Inflammatory macrophage treated with lipopolysaccharide for 1 hour (primary cell): ENCODE measurements at regions not wholly inside any gene's neighbourhood (a gene's known extent, or its start where the extent isn't known, plus 50 kb on each side); places are given as distances from the start of the nearest gene placed in this dataset.

Experiments
- DNase-seq, 2 donors: peaks; one replicate each; pipeline ENCODE4 v3.0.0-alpha.2; 2020 to 2022

GRCh38 chr9:109953300-109953699 lies 173.3 kb downstream of the PALM2AKAP2 start:
- DNase-seq = no peak

- peak in 1 of 2 donors; percentile 23 for DNase-seq
Observed at GRCh38 chr9:109953813-109954497, 174.0 kb downstream of the PALM2AKAP2 start.

- no peak for DNase-seq
Observed at GRCh38 chr9:109956717-109957440, 176.9 kb downstream of the PALM2AKAP2 start.

DNA sequence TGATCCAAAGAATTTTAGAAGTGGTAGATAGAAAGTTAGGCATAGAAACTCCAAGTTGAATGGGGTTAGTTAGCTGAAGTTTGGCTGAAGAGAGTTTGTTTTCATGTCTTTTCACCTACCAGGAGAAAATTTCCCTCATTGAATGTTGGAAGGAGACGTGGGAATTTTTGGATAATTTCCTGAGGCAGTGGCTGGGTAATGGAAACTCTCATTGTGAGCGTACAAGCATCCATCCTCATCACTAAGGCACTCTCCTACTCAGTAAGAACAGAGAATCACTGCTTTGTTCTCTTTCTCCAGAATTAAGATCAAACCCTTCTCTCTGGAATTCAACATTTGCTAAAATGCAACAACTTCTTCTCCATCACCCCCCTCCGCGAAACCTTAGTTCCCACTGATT lies 179.7 kb downstream of the PALM2AKAP2 start:
- no peak for DNase-seq

GRCh38 chr9:109961626-109962025 lies 181.6 kb downstream of the PALM2AKAP2 start:
- DNase-seq = no peak

DNA sequence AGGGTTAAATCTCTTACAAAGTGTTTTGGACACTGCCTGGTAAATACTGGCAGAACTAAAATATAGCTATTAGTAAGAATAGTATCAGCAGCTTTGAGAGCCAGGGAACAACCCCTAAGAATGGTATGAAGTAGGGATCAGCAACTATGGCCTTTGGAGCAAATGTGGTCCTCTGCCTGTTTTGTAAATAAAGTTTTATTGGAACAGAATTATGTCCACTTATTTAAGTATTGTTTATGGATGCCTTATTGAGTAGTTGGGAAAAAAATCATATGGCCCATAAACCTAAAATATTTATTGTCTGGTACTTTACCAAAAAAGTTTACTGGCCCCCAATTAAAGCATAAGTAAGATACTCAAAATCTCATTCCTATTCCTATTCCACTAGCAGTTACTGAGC lies 182.2 kb downstream of the PALM2AKAP2 start:
- no peak for DNase-seq

DNA sequence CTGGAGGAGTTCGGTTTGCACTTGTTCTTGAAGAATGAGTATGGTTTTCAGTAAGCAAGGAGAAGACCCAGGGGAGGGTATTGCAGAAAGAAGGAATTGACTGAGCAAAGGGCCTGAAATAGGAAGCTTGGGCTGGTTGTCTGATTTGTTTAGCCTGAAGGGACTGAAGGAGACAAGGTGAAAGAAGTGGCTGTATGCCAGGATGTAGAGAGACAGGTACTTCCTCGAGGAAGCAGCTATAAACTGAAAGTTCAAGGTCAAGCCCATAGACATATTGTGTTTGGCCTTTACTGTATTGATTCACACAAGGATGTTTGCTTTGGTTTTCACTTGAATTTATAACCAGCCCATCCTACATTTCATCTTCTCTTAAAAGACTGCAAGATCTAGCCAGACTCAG lies 183.1 kb downstream of the PALM2AKAP2 start:
- no peak for DNase-seq

GRCh38 chr9:109966643-109967368 lies 186.8 kb downstream of the PALM2AKAP2 start:
- DNase-seq = no peak

DNA sequence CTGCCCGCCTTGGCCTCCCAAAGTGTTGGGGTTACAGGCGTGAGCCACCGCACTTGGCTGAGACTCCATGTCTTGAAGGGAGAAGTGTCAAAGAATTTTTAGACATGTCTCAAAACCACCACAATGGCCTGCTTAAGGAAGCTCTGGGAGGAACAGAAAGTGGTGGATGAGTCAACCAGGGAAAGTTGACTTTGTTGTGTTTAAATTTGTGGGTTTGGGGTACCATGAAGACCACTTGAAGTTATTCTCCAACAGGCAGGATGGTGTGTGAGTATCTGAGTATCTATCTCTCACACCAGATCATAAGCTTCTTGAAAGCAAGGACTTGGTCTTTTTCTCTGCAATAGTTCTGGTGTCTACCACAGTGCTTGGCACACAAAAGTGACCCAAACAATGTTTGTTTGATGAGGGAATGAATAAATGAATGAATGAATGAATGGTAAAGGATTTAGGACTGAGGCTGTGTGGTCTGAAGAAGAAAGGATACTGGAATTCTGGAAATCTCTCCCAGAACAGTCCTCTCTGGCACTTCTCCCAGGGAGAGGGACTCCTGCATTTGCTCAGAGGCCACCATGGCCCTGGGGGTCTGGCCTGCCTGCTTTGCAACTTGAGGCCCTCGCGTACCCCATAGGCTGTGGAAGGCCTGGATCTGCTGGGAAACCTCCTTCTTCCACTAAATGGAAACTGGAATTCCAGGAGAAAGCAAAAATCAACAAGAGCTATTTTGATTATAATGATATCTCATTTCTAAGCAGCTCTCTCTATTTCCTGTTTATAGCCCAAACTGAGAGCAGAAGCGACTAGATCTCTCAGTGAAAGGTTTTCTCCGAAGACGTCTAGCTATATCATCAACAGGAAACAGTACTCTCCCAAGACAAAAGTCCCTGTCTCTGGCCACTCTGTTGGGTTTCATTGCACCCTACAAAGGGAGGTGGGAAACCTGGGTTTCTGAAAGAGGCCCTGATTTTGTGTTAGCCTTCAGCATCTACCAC lies 187.9 kb downstream of the PALM2AKAP2 start:
- DNase-seq = peak; percentile 68 to 69

DNA sequence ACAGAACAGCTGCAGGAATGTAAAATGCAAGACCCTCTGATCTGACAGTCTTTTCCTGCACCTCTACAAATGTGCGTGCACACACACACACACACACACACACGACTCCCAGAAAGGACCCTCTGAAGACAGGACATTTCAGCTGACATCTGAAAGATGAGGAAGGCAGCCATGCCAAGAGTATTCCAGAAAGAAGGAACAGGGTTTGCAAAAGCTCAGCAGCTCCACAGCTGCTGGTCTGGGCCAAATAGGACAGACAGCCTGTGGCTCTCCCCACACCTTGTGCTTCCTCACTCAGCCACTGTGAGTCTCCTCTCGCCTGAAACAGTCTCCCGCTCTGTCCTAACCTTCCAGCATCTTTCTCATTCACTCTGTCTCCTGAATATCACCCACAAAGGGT lies 189.0 kb downstream of the PALM2AKAP2 start:
- DNase-seq = no peak

- DNase-seq = no peak
Observed at GRCh38 chr9:109969573-109970237, 189.7 kb downstream of the PALM2AKAP2 start.

GRCh38 chr9:109971226-109971625 lies 191.2 kb downstream of the PALM2AKAP2 start:
- no peak for DNase-seq

DNA sequence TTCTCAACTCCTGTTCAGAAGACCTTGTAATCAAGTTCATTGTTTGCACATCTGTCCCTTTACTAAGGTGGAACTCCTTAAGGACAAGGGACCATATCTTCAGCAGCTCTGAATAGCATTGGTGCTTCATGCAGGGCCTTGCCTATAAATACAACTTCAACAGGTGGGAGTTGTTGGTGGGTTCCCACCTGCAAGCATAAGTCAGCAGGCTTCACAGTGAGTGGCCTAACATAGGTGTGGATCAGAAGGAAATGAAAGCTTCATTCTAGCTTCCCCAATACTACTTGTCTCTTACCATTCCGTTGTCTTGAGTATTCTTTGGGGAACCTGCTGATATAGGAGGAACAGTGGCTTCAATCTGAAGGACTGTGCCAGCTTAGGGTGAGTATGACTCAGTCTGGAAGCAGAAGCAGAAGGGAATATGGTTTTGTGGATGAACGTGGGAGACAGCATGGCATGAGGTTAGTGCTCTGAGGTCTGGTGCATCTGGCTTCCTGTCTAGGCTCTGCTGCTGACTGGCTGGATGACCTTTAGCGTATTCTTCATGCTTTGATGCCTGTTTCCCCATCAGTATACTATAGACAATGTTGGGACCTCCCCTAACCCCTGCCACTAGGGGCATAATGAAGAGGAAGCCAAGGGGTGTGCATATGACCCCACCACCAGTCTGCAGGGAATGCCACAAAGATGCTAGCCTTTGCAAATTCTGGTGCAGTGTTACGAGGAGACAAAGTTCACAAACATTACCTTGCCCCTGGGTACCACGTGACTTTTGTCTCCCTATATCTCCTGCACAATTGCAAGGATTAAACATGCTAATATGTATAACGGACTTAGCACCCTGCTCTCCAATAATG lies 192.3 kb downstream of the PALM2AKAP2 start:
- DNase-seq = peak; percentile 75 to 93

- no peak for DNase-seq
Observed at GRCh38 chr9:109973336-109973735, 193.3 kb downstream of the PALM2AKAP2 start.

DNA sequence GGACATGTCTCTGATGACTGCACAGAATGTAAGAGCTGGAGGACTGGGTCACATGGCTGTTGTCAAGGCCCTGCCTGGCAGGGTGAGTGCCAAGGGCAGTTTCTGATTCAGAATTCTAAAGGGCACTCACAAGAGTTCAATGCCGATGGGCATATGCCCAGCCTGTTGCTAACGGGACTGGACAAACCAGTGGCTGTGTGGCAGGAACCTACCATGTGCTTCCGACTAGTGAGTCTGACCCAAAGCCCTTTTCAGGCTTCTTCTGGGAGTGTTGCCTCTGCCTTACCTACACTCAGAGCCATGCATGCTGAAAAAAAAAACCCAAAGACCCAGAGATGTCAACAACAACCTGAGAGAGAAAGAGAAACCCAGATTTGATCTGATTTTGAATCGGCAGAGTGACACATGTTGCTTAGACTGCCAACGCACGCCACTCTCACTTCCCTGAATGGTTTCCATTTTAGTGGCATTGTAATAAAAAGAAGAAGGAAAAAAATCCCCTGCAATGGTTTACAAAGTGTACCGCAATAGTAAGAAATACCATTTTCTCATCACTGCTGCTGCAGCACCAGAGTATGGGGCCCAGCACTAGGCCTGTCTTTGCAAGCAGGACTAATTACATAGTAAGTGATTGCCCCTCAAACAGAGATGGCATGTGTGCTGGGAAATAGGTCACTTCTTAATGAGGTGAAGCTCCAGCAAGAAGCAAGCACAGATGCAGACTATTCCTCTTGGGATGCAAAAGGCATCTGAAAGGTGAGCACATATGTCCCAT lies 194.3 kb downstream of the PALM2AKAP2 start:
- DNase-seq = peak; percentile 93 to 97

- DNase-seq = no peak
Observed at GRCh38 chr9:109974918-109975276, 194.9 kb downstream of the PALM2AKAP2 start.

DNA sequence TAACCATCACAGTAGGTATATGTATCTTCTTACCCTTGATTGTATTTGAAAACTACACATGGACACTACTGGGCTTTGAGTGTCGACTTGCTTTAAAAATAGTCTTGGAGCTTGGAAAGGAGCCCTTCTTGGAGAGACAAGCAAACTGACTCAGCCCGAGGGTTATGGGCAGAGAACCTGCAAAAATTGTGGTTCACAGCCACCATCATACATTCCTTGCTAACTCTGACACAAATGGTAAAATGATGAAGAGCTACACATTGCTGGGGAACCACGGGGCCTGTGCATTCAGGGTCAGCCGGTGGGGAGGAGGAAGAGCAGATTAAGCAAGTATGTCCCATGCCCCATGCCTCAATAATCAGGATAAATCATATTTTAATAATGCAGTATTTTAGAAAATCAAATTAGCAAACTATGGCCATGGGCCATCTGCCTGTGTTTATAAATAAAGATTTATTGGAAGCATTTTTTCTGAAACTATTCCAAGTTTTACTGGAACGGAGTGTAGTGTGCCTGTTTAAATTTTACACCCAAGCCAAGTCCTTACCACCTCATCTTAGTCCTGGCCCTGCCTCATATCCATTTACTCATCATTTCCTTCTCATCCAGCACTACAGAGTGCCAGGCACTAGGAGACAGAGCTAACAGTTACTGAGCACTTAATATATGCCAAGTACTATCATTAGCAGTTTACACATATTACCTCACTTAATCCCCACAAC lies 195.7 kb downstream of the PALM2AKAP2 start:
- no peak for DNase-seq

GRCh38 chr9:109976303-109976702 lies 196.3 kb downstream of the PALM2AKAP2 start:
- DNase-seq = no peak

DNA sequence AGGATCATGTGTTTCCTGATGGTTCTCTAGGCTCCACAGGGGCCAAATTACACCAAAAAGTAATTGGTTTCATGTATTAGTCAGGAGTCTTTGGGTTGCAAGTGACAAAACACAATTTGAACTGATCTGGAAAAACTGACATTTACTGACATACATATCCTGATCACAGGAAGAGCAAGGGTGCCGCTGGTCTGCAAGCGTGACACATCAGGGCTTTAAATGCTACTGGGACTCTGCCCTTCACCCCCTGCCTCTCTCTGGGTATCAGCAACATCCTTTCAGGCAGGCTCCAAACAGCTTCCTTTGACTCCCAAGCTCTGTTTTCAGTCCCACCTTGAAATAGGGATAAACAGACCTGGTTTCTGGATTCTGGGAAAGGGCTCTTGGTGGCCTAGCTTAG lies 197.5 kb downstream of the PALM2AKAP2 start:
- no peak for DNase-seq

DNA sequence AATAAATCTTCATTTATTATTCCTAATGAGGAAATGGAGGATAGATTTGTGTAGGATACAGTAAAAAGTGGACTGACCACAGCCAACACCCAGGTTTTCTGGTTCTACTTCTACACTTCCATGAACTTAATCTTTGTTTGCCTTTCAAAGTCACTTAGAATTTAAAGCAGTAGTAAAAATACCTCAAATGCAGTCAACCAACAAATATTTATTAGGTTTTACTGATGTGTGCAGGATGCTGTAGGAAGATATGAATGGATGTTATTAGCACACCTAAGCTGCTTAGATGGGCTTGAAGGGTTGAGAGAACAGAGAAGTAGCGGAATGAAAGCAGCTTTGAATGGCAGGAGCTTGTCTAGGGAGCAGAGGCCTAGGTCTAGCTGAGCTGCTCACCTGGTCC lies 201.1 kb downstream of the PALM2AKAP2 start:
- DNase-seq = no peak
